NCI-H2081 treated with DMSO at 0.1 percent for 48 hours (cell line): ENCODE measurements at regions not wholly inside any gene's neighbourhood (a gene's known extent, or its start where the extent isn't known, plus 50 kb on each side); places are given as distances from the start of the nearest gene placed in this dataset.

Source experiments
- DNase-seq: peaks from one replicate; lab custom pipeline; 2025; lab: John Stamatoyannopoulos, UW

DNA sequence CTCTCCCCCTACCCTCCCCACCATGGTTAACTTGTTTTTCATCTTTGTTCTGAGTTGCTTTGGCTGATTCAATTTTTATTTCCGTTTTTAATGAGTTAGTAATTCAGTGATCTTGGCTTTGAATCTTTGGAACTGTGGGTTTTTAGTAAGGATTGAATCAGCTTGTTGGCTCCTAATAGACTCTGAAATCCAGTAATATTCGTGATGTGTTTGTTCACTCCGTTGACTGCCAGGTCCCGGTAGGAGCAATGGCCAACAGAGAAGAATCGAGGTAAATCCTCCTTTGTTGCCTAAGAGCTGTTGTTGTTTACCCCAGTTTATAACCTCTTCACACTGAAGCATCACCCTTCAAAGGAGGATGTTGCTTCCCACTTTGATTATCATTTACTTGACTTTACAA is 92.7 kb downstream of the PCSK1 start:
- DNase-seq = no peak

DNA sequence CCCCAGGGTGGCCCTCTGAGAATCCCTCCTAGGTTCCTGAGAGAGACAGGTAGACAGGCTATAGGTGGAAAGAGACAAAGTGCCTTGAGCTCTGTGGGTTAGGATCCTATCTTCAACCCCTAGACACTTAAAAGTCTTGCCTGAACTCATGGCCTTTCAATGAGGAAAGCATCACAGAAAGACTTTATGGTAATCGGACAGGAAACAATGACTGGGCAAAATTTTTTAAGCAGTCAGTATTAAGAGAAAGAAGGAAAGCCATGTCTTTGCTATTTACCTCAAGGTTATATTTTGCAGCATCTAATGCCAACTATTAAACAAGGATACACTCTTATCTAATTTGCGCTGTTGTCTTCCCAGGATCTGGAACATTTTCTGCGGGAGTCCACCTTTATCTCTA is 93.2 kb downstream of the PCSK1 start:
- DNase-seq = no peak

DNA sequence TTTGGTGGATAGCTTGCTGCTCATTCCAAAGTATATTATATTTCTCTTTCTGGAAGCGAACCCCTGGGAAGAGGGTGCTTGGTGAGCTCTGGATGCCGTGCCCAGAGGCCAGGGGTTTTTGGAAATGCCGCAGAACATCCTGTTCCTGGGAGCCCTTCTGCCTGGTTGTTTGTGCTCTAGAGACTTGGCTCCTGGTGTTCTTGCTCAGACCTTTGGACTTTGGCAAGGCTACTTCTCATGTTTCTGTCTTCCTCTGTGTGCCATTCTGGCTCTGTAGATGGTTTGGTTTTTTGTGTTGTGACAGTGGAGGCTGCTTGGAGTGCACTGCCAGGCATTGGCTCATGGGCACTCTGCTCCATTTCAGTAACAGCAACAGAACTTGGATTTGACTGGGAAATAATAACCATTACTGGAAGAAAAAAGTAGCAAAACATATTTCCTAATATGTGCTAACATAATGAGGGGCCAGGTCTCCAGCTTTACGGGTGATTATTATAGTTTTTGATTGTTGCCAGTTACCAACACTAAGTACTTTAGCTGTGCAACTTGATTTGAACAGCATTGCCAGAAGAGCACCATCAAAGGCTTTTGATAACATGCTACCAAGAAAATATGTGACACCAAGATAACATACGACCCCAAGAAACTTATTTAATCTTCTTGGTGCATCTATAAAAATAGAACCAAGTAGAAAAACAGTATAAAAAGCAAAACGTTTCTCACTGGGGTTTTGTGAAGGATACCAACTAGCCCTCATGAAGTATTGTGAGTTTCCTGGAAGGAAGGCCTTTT is 94.2 kb downstream of the PCSK1 start:
- DNase-seq = no peak

GRCh38 chr5:96338091-96338490 is 95.0 kb downstream of the PCSK1 start:
- DNase-seq = no peak

GRCh38 chr5:96337048-96337781 is 95.8 kb downstream of the PCSK1 start:
- no peak for DNase-seq

GRCh38 chr5:96336351-96336985 is 96.6 kb downstream of the PCSK1 start:
- DNase-seq = no peak

DNA sequence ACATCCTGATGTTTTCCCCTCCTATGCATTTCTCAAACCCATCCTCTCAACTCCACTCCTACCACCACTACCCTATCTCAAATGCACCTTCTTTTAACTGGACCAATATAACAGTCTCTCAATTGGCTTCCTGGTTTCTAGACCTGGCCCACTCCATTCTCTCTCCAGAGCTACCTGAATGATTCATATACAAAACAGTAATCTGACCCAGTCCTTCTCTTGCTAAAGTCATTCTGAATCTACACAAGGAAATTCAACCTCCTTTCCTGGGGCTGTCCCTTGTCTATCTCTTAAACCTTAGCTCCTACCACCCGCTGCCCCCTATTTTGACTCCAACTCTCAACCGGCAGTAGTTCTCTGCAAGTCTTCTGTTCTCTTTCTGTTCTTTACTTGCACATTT is 97.2 kb downstream of the PCSK1 start:
- DNase-seq = no peak

GRCh38 chr5:96333391-96333790 is 99.7 kb downstream of the PCSK1 start:
- no peak for DNase-seq

DNA sequence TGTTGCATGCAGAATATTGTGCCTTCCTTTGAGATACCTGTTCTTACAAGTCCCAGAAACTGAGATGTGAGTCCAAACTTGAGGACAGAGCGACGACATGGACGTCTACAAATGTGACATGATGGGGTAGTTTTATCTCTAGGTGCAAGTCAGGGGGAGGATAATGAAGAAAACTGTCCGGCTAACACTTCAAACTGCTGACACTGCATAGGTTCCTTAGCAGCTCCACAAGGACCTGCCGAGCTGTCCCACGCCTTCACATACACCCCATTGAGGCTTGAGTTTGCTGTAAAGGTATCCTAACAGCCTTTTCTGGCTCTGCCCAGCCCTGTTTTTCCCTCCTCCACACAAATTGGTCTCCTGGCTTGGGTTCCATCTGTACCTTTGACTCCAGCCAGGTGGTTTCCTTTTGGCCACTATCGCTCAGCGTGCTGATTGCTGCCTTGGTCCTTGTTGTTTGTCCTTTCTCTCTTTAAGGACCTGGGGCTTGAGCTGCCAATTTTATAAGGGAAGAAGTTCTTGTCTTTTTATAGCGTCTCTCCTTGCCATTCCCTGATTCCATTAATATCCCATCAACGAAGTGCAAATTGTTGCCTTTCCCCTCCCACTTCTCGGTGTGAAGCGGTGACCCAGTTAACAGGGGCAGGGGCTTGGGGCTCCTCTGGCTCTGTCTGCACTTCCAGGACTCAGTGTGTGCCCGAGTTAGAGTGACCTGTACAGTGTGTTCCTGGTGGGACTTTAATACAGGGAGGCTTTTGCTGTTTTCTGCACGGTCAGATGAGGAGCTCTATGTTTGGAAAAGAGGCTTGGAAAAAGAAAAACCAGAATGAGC is 100.3 kb downstream of the PCSK1 start:
- no peak for DNase-seq

- DNase-seq = no peak
Measured at GRCh38 chr5:96331681-96332361, 101.2 kb downstream of the PCSK1 start.

DNA sequence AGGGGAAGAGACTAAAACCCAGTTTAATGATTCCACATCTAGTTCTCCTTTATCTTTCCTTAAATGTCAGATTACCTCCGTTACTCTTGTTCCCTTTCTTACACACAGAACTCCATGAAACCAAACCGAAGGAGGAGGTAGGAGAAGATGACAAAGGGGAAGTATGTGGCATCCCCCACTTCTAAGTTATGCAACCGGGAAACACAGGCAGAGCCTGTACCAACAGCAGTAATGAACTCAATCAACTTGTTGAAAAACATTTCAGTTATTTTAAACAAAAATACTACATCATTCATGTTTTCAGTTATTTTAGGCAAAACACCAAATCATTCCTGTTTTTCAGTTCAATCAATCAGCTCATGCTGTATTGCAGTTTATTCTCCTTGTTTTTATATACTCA is 101.8 kb downstream of the PCSK1 start:
- DNase-seq = no peak

DNA sequence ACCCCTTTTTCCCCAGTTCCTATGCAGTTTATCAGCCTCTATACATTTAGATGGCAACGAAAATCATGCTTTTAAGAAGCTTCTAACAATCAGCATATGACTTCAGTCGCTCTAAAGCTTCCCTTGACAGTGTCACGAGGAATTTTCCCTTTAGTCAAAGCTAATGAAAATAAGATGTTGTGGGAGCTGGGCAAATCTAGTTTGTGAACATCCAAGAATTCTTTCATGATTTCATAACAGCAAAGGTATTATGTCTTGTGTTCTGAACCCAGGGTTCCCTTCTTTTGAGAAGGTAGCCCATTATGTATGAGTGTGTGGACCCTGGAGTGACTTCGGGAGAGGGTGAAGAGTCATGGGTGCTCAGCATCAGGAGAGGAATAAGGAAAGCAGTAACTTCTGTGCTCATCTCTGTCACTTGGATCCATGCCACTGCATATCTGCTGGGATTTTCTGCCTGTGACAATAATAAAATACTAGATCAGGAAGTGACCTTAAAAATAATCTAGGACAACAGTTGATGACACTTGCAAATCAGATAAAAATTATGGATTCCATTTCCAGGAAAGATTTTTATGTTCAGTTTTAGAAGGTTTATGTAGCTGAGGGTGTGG is 102.4 kb downstream of the PCSK1 start:
- no peak for DNase-seq

DNA sequence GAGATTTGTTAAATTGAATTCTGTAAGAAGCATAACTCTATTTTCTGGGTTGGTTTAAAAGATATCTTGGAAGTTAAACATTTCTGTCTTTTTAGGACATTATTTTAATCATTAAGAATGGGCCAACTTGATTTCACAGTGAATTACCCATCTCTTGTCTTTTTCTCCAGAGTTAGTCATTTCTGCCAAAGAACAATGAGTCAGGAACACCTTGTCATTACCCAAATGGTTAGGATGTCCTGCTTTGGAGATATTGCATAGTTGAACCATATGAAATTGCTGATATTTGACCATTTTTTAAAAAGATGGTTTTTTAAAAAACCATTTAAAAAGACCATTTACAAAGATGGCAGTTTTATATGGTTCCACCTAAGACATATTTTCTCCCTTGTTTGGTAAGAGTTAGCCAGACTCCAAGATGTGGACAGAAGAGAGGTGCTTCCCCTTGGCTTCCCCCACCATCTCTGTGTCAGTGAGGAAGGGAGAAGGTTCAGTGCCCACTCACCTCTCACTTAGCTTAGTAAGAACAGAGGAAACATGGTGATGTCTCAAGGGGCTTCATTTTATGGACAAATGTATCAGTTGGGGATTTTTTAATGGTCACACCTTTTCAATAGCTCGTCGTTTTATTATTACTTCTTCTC is 103.0 kb downstream of the PCSK1 start:
- DNase-seq = no peak

DNA sequence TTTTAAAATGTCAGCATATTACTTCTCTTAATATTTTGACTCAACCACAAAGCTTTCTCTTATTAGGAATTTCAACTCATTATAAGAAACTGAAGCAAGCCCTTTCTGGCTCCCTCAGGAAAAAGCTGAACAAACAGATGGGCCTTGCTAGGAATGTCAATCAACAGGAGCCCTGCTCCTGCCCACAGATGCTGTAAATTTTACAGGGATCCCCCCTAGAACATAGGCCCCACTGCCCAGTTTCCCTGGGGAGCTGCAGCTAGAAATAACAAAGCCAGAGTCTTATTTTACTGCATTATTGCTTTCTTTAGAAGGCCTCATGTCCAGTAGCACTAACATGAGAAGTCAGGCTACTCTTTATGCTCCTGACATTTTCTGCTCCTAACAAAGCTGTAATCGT is 103.8 kb downstream of the PCSK1 start:
- DNase-seq = no peak

DNA sequence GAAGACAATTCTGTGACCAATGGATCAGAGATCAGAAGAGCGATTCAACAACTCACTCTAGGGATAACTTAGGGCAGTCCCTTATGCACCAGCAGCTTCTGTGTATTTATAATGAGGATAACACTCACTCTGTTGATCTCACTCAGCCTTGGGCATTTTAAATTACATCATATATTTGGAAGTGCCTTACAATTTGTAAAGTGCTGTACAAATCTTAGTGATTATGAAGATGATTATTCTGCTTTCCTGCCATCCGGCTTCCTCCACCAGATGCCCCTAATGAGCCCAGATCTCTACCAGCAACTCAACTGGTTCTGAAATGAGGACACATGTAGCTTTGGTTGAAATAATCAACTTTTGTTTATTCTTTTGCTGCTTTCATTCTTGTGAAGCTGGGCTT is 105.3 kb downstream of the PCSK1 start:
- no peak for DNase-seq

DNA sequence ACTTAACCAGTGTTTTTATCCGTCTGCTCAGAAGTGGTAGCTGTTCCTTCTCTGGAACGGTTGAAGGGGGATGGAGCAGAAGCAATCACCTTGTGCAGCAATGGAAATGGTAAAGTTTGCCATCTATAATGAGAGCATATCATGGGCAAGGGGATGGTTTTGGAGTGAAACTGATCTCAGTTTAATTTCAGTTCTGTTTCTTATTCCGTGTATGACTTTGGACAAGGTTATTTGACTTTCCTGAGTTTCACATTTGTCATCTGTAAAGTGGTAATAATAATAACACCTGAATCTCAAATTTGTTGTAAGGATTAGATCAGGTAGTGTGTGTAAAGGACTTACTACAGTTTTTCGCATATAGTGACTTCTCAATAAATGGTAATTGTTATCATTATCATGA is 106.1 kb downstream of the PCSK1 start:
- DNase-seq = no peak

- no peak for DNase-seq
Measured at GRCh38 chr5:96324708-96325107, 108.3 kb downstream of the PCSK1 start.

DNA sequence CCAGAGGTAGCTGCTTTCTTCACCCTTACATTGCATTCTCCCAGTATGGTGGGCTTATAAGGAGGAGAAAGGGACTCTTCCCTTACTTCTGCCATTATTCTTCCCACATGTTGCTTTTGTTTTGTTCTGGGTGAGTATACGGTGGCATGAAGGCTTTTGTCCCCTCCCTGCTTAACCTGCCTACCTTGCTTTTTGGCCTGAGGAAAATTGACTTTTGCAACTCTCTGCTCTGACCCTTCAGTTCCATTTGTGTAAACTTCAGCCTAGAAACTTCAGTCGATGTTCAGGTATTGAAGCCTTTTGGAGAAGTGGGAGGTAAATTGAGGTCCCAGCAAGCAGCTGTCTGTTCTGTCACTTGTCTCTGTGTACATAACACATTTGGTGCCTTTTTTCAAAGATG is 110.2 kb downstream of the PCSK1 start:
- no peak for DNase-seq

DNA sequence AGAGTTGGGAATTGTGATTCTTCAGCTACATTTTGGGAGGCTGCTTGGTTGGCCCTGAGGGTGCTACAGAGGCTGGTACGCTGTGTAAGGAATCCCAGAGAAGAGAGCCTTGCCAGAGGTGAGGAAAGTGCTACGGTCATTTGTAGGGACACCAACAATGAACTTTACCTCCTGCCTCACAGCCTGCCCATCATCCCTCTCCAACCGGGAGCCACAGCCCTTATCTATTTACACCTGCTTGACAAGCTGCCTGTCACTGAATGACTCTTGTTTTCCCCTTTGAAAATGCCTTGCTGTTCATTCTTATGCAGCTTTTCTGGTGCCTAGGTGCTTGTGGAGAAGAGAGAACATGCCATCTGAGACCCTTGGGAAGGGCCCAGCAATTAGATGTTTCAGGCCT is 110.8 kb downstream of the PCSK1 start:
- no peak for DNase-seq

DNA sequence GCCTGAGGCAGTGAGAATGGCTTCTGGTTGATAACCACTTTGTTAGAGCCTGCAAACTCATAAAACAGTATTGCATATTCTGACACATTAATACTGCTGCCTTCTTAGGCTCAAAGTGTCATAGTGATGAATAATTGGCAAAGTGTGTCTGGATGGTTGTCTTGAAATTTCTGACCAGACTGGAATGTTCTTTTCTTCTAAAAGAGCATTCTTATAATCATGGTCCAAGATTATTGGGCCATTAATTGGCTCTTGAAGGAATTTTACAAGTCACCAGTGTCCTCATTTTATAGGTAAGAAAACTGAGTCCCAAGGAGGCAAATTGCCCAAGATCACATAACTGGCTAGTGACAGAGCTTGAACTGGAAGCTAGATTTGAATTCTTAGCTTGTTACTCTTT is 111.7 kb downstream of the PCSK1 start:
- DNase-seq = no peak

- DNase-seq = no peak
Measured at GRCh38 chr5:96320797-96321196, 112.3 kb downstream of the PCSK1 start.
